ENCODE measurements at regions not wholly inside any gene's neighbourhood (a gene's known extent, or its start where the extent isn't known, plus 50 kb on each side); places are given as distances from the start of the nearest gene placed in this dataset.

DNA sequence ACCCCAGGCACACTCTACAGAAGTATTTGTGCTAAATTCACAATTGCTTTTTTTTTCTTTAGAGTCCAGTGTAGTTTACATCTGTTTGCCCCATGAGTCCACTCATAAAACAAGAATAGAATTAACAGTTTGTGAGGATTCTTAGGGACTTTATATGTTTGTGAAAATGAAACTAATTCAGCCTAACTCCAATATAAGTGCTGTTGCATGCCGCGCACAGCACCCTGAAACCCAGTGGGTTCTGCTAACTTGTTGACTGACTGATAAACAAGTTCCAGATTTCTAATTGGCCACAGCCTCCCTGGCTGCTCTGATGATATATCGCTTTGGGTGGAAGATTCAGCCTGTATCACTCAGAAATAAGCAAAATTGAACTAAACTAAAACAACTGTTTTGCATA, 561.4 kb downstream of the PKHD1 start:
- no peak for TF ChIP-seq POLR2A (IDR thresholded peaks at IDR 0.05)
- TF ChIP-seq, protein P1, sequence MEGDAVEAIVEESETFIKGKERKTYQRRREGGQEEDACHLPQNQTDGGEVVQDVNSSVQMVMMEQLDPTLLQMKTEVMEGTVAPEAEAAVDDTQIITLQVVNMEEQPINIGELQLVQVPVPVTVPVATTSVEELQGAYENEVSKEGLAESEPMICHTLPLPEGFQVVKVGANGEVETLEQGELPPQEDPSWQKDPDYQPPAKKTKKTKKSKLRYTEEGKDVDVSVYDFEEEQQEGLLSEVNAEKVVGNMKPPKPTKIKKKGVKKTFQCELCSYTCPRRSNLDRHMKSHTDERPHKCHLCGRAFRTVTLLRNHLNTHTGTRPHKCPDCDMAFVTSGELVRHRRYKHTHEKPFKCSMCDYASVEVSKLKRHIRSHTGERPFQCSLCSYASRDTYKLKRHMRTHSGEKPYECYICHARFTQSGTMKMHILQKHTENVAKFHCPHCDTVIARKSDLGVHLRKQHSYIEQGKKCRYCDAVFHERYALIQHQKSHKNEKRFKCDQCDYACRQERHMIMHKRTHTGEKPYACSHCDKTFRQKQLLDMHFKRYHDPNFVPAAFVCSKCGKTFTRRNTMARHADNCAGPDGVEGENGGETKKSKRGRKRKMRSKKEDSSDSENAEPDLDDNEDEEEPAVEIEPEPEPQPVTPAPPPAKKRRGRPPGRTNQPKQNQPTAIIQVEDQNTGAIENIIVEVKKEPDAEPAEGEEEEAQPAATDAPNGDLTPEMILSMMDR (IDR thresholded peaks at IDR 0.05), result no peak

Measured in stomach (tissue), 4 donors.